Fibroblast of the aortic adventitia (primary cell): ENCODE measurements at regions not wholly inside any gene's neighbourhood (a gene's known extent, or its start where the extent isn't known, plus 50 kb on each side); places are given as distances from the start of the nearest gene placed in this dataset.

Experiments used
- DNase-seq: peaks from one replicate; pipeline ENCODE4 v3.0.0-alpha.2; 2010; ENCODE audit warnings: low read depth
- H3K4me3 ChIP-seq: 2 replicates; pipeline ENCODE4 v1.5.1; 2011; ENCODE audit warnings: low read depth, mild to moderate bottlenecking, control low read depth, low read length, moderate library complexity
- CTCF ChIP-seq: IDR thresholded peaks from 2 replicates; pipeline ENCODE4 v1.5.1; 2011; ENCODE audit warnings: mild to moderate bottlenecking, low read length, control low read depth, inconsistent platforms; ENCODE audit not compliant: insufficient read depth

- no peak for DNase-seq
- peak; percentile 10 for TF ChIP-seq CTCF
- no peak overlapping the region for H3K4me3 ChIP-seq
These were observed 180.2 kb downstream of the PTPRU start for GRCh38 chr1:29416267-29417146.

- no peak for TF ChIP-seq CTCF
These were observed 179.5 kb downstream of the PTPRU start for GRCh38 chr1:29415861-29416260.

GRCh38 chr1:29415156-29415830 is 179.0 kb downstream of the PTPRU start:
- DNase-seq = no peak
- TF ChIP-seq CTCF = no peak
- no peak overlapping the region for H3K4me3 ChIP-seq

More at GRCh38 chr1:29415861-29416260, 179.5 kb downstream of the PTPRU start:
- no peak for DNase-seq
- H3K4me3 ChIP-seq = no peak overlapping the region

- H3K4me3 ChIP-seq = no peak overlapping the region
- TF ChIP-seq CTCF = no peak
- DNase-seq = no peak
These were observed 177.8 kb downstream of the PTPRU start for GRCh38 chr1:29414086-29414485.

GRCh38 chr1:29413661-29414060 is 177.3 kb downstream of the PTPRU start:
- TF ChIP-seq CTCF = no peak
- DNase-seq = no peak
- no peak overlapping the region for H3K4me3 ChIP-seq

GRCh38 chr1:29412591-29412990 is 176.3 kb downstream of the PTPRU start:
- DNase-seq = no peak
- H3K4me3 ChIP-seq = no peak overlapping the region
- TF ChIP-seq CTCF = no peak
